ENCODE measurements at regions not wholly inside any gene's neighbourhood (a gene's known extent, or its start where the extent isn't known, plus 50 kb on each side); places are given as distances from the start of the nearest gene placed in this dataset.

GRCh38 chr13:71082631-71083030 lies 784.4 kb downstream of the DACH1 start:
- no peaks in the 10 kb centered on the region for H3K4me1 ChIP-seq
- intact Hi-C loops (cut with micrococcal nuclease), result no loop called here
- no peaks in the 10 kb centered on the region for H3K27me3 ChIP-seq (ENCODE audit: low read depth)
- no peak overlapping the region for H3K4me3 ChIP-seq
- no peak for TF ChIP-seq CTCF (IDR thresholded peaks at IDR 0.05; ENCODE audit: borderline replicate concordance)
- H3K9me3 ChIP-seq (replicated peaks), result no peaks in the 10 kb centered on the region
- H3K27ac ChIP-seq (replicated peaks), result no peak overlapping the region
- H3K36me3 ChIP-seq, result no peaks in the 10 kb centered on the region
- no peak for DNase-seq

DNA sequence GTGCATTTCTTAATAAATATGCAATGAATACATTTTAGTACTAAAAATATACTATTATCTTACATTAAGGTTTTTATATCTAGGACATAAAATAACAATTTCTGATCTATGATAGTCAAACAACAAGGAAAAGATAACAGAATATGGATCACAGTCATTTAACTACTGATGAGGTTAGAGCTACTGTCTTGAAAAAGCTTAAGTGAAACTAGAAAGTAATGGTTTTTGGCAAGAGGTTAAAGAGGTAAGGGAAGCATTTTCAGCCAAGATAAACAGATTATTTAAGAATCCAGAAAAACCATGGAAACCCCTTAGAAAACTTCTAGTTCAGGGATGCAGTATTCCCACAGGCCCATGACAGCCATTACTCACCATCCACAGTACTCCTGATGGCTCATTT lies 787.4 kb downstream of the DACH1 start:
- DNase-seq, result no peak
- intact Hi-C loops (cut with micrococcal nuclease), result no loop called here
- Histone ChIP-seq H3K36me3 (no peaks in the 10 kb centered on the region), H3K27ac (replicated peaks) (no peak overlapping the region), H3K27me3 (ENCODE audit: low read depth) (no peaks in the 10 kb centered on the region), H3K9me3 (replicated peaks) (no peaks in the 10 kb centered on the region), H3K4me3 (no peak overlapping the region), H3K4me1 (no peaks in the 10 kb centered on the region)
- TF ChIP-seq CTCF (IDR thresholded peaks at IDR 0.05; ENCODE audit: borderline replicate concordance), result no peak

- Histone ChIP-seq H3K9me3 (replicated peaks) (peaks cover 6% of the 10 kb centered on the region), H3K4me3 (no peak overlapping the region), H3K4me1 (no peaks in the 10 kb centered on the region), H3K36me3 (no peaks in the 10 kb centered on the region), H3K27me3 (ENCODE audit: low read depth) (no peaks in the 10 kb centered on the region), H3K27ac (replicated peaks) (no peak overlapping the region)
- DNase-seq, result no peak
- no peak for TF ChIP-seq CTCF (IDR thresholded peaks at IDR 0.05; ENCODE audit: borderline replicate concordance)
- intact Hi-C loops (cut with micrococcal nuclease), result no loop called here
Observed at GRCh38 chr13:71068041-71068440, 799.0 kb downstream of the DACH1 start.

- intact Hi-C loops (cut with micrococcal nuclease), result no loop called here
Observed at GRCh38 chr13:71067165-71067815, 799.7 kb downstream of the DACH1 start.

DNA sequence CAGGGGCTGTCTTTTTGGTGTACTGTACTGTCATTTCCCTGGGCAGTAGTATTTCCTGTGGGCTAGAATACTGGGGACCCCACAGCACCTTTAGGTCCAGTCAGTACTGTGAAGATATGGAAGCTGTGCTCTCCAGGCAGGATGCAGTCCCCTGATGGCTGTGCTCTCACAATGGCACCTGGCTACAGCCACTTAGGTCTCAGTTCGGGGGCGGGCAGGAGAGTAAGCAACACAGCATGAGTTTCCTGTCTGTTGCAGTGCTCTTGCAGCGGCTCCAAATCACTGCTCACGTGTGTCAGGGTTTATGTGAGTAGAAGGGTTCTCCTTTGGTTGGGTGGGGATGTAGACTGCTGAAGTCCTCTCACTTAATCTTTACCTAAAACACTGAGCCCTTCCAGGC lies 810.4 kb downstream of the DACH1 start:
- no peak for TF ChIP-seq CTCF (IDR thresholded peaks at IDR 0.05; ENCODE audit: borderline replicate concordance)
- Histone ChIP-seq H3K27ac (replicated peaks) (no peak overlapping the region), H3K36me3 (no peaks in the 10 kb centered on the region), H3K4me1 (no peaks in the 10 kb centered on the region), H3K4me3 (no peak overlapping the region), H3K9me3 (replicated peaks) (peaks cover 41% of the 10 kb centered on the region), H3K27me3 (ENCODE audit: low read depth) (no peaks in the 10 kb centered on the region)
- DNase-seq, result no peak
- intact Hi-C loops (cut with micrococcal nuclease), result no loop called here

More at GRCh38 chr13:71067165-71067815, 799.7 kb downstream of the DACH1 start:
- H3K27ac ChIP-seq (replicated peaks), result no peak overlapping the region
- H3K4me1 ChIP-seq, result no peaks in the 10 kb centered on the region
- no peak overlapping the region for H3K4me3 ChIP-seq
- H3K9me3 ChIP-seq (replicated peaks), result peaks cover 6% of the 10 kb centered on the region
- no peaks in the 10 kb centered on the region for H3K27me3 ChIP-seq (ENCODE audit: low read depth)
- H3K36me3 ChIP-seq, result no peaks in the 10 kb centered on the region
- no peak for DNase-seq
- peak; percentile 26 for TF ChIP-seq CTCF (IDR thresholded peaks at IDR 0.05; ENCODE audit: borderline replicate concordance)

Measured in left ventricle myocardium inferior (tissue), 1 donor.